ENCODE measurements at regions not wholly inside any gene's neighbourhood (a gene's known extent, or its start where the extent isn't known, plus 50 kb on each side); places are given as distances from the start of the nearest gene placed in this dataset.
"Not testable (repeated sequence)": the region's sequence is repeated elsewhere in the genome, so short reads cannot be mapped to it uniquely, and the experiment has no call there.

DNA sequence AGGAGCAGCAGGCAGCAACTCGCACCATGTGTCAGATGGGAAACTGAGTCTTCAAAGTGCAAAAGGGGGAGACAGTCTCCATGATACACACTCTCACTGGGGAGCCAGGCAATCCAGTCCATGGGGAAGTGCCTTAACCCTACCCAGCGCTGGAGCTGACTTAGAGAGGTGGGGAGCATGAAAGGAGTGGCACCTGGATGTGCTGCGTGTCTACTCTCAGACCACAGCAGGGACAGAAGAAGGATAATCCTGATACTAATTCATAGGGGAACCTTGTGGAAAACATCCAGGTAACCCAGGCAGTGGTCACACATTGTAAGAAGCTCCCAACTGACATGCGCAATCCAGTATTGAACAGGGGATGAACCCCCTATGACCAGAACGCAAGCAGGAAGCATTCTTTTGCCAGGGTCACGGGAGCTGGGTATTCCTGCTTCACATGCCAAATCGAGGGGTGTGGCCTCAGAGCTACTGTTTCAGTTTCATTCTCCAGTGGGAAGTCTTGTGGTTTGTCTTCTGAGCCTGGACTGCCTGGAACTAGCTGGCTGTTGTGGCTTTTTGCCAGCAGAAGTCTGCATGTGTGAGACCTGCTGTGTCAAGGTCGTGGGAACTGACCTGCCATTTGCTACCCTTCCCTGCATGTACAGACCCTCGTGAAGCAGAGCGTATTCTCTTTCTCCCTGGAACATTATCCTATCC, 367.6 kb upstream of the NDN start:
- no peak overlapping the region for H2AFZ ChIP-seq (ENCODE audit: low read depth, low read length)
- H3K4me3 ChIP-seq (ENCODE audit: low read length), result no peak overlapping the region
- H3K4me1 ChIP-seq (ENCODE audit: insufficient read depth, low read length), result peaks cover 5% of the 10 kb centered on the region
- no peaks in the 10 kb centered on the region for H3K36me3 ChIP-seq (ENCODE audit: insufficient read depth, low read length)
- H3K9me3 ChIP-seq (ENCODE audit: low read length), result no peaks in the 10 kb centered on the region
- no peaks in the 10 kb centered on the region for H3K27me3 ChIP-seq (ENCODE audit: insufficient read depth, low read length)

DNA sequence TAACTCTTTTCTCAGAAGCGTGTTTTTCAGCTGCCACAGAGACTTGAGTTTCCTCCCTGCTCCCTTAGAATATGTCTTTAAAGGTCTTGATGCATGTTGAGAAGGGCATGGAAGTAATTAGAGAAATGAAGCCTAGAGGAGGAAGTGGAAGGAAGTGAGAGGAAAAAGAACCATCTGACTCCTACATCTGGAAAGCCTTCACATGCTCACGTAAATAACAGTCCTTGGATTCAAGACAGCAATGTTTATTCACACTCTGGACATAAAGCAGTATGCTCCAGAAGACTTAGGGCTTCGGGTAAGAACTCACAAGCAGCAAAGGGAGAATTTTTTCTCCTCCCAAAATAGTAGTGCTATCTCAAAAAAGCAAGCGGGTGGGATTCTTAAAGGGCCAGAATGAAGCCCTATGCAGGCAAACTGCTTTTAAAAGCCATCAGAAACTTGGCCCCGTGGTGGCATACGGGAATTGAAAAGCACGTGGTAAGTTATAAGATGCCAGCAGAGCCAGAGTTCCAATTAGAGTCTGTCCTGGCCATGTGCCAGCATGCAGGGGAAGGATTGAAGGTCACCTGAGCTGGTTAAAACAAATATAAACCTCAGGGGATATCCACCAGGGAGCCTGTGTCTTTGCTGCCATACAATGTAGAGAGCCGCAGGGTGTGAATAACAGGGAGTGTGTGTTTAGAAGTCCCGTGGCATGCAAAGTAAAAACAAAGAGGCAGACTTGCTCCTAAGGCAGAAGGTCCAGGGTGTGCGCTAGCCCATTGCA, 380.8 kb upstream of the NDN start:
- Histone ChIP-seq H3K4me3 (ENCODE audit: low read length) (no peak overlapping the region), H3K9me3 (ENCODE audit: low read length) (peaks cover 2% of the 10 kb centered on the region), H3K27me3 (ENCODE audit: insufficient read depth, low read length) (no peaks in the 10 kb centered on the region), H2AFZ (ENCODE audit: low read depth, low read length) (no peak overlapping the region), H3K4me1 (ENCODE audit: insufficient read depth, low read length) (no peaks in the 10 kb centered on the region), H3K36me3 (ENCODE audit: insufficient read depth, low read length) (no peaks in the 10 kb centered on the region)

DNA sequence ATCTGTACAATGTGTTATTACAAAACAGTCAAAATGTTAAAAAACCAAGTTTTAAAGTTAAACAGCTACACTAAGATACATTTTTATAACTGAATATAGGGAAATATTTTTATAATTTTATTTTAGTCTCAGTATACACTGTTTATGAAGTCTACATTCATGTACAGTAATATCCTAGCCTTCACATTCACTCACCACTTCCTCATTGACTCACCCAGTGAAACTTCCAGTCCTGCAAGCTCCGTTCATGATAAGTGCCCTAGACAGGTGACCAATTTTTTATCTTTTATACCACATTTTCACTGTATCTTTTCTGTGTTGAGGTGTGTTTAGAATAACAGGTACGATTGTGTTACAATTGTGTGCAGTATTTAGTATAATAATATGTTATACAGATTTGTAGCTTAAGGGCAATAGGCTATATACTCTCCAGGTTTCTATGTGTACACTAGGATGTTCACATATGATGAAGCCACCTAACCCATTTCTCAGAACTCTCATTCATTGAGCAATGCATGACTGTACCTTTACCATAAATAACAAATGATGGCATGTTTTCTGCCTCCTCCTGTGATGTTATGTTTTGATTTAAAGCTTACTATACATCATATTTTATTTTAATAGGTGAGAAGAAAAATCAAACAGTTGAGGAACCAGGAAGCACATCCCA, 388.4 kb upstream of the NDN start:
- Histone ChIP-seq H2AFZ (ENCODE audit: low read depth, low read length) (no peak overlapping the region), H3K27me3 (ENCODE audit: insufficient read depth, low read length) (no peaks in the 10 kb centered on the region), H3K4me1 (ENCODE audit: insufficient read depth, low read length) (no peaks in the 10 kb centered on the region), H3K9me3 (ENCODE audit: low read length) (peaks cover 7% of the 10 kb centered on the region), H3K4me3 (ENCODE audit: low read length) (no peak overlapping the region), H3K36me3 (ENCODE audit: insufficient read depth, low read length) (no peaks in the 10 kb centered on the region)

DNA sequence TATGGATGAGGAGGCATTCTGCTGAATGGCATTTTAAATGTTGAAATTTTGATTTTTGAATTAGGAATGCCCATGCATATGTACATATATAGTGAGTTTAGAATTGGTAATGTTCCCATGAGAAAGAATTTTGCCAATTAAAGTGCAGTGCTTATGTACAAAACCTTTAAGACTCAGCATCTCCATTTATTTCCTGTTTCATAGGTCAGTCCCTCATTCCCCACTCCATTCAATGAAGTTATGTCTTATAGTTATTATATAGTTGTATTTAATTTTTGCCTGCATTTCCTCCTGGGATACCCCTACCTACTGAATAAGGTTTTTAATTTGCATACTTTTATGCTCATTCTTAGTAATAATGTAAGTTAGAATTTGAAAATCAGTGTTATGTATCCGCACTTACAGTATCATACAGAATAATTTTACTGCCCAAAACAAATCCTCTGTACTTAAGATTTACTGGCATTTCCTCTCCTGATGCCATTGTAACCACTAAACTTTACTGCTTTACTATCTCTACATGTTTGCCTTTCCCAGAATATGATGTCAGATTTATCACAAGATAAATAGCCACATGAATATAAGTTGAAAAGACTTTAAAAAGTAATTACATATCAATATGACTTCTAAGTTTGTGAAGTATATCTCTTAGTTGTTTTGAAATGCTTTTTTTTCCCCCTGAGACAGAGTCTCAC, 389.1 kb upstream of the NDN start:
- no peak overlapping the region for H3K4me3 ChIP-seq (ENCODE audit: low read length)
- no peaks in the 10 kb centered on the region for H3K4me1 ChIP-seq (ENCODE audit: insufficient read depth, low read length)
- peaks cover 7% of the 10 kb centered on the region for H3K9me3 ChIP-seq (ENCODE audit: low read length)
- no peaks in the 10 kb centered on the region for H3K27me3 ChIP-seq (ENCODE audit: insufficient read depth, low read length)
- no peaks in the 10 kb centered on the region for H3K36me3 ChIP-seq (ENCODE audit: insufficient read depth, low read length)
- H2AFZ ChIP-seq (ENCODE audit: low read depth, low read length), result no peak overlapping the region

DNA sequence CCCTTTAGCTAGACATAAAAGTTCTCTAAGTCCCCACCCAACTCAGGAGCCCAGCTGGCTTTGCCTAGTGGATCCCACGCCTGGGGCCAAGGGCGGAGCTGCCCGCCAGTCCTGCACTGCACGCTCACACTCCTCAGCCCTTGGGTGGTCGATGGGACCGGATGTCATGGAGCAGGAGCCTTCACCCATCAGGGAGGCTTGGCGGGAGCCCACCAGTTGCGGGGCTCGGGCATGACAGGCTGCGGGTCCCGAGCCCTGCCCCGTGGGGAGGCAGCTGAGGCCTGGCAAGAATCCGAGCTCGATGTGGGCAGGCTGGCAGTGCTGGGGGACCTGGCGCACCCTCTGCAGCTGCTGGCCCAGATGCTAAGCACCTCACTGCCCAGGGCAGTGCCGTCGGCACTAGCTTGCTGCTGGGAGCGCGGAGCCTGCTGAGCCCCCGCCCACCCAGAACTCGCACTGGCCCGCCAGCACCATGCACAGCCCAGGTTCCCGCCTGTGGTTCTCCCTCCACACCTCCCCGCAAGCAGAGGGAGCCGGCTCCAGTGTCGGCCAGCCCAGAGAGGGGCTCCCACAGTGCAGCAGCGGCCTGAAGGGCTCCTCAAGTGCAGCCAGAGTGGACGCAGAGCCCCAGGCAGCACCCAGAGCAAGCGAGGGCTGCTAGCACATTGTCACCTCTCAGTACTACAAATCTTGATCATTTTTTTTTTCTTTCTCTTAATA, 391.4 kb upstream of the NDN start:
- Histone ChIP-seq H3K4me1 (ENCODE audit: insufficient read depth, low read length) (no peaks in the 10 kb centered on the region), H2AFZ (ENCODE audit: low read depth, low read length) (no peak overlapping the region), H3K4me3 (ENCODE audit: low read length) (no peak overlapping the region), H3K36me3 (ENCODE audit: insufficient read depth, low read length) (no peaks in the 10 kb centered on the region), H3K9me3 (ENCODE audit: low read length) (peaks cover 7% of the 10 kb centered on the region), H3K27me3 (ENCODE audit: insufficient read depth, low read length) (no peaks in the 10 kb centered on the region)

DNA sequence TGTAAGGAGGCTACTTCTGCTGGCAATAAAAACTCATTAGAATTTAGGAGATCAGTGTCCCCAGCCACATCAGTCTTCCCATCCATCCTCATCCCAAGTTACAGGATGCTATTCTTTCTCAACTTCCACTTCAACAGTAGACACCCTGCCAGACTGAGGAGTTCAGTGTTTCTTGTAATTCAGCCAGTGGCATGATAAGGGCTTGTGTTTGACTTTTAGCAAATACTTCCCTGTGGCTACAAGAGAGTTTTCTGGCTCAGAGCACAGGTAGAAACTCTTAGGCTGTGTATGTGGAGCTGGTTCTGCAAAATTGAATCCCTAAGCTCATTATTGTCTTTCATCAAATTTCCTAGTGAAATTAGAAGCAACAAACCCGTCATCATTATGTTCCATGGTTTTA, 401.8 kb upstream of the NDN start:
- H3K9me3 ChIP-seq (ENCODE audit: low read length); H3K4me1 ChIP-seq (ENCODE audit: insufficient read depth, low read length); H3K4me3 ChIP-seq (ENCODE audit: low read length); H3K36me3 ChIP-seq (ENCODE audit: insufficient read depth, low read length); H3K27me3 ChIP-seq (ENCODE audit: insufficient read depth, low read length); H2AFZ ChIP-seq (ENCODE audit: low read depth, low read length): not testable (repeated sequence)

DNA sequence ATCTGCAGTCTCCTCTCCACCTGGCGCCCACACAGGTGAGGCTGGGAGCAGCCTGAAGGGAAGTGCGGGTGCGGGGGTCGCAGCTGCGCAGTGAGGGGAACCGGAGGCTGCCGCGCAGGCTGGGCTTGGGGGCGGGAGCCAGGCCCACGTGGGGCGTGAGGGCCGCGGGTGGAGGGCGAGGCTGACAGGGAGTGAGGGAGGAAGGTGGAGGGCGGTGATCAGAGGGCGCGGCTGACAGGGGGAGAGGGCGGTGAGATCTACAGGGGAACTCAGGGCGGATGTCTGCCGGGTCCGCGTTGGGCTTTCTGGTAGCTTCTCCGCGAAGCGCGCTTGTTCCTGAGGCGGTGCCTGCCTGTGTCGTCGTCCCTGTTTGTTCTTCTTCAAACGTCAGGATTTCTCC, 414.4 kb upstream of the NDN start:
- H3K27me3 ChIP-seq (ENCODE audit: insufficient read depth, low read length); H3K9me3 ChIP-seq (ENCODE audit: low read length); H2AFZ ChIP-seq (ENCODE audit: low read depth, low read length); H3K4me3 ChIP-seq (ENCODE audit: low read length); H3K4me1 ChIP-seq (ENCODE audit: insufficient read depth, low read length); H3K36me3 ChIP-seq (ENCODE audit: insufficient read depth, low read length): not testable (repeated sequence)

DNA sequence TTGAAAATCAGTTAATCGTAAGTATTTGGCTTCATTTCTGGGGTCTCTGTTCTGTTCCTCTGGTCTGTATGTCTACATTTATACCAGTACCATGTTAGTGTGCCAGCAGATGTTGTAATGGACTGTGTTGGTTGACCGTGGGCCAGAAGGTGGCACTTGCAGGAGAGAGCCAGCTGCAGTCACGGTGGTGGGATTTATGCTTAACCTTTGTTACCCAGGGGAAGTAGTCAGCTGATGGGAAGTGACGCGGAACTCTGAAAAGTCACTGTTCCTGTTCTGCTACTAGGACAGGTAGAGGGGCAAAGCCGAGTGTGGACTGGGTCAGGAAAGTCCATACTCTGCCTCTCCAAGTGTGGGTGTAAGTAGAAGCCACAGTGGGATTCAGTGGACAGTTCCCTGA, 420.4 kb upstream of the NDN start:
- H3K36me3 ChIP-seq (ENCODE audit: insufficient read depth, low read length); H3K4me3 ChIP-seq (ENCODE audit: low read length); H3K9me3 ChIP-seq (ENCODE audit: low read length); H2AFZ ChIP-seq (ENCODE audit: low read depth, low read length); H3K27me3 ChIP-seq (ENCODE audit: insufficient read depth, low read length); H3K4me1 ChIP-seq (ENCODE audit: insufficient read depth, low read length): not testable (repeated sequence)

DNA sequence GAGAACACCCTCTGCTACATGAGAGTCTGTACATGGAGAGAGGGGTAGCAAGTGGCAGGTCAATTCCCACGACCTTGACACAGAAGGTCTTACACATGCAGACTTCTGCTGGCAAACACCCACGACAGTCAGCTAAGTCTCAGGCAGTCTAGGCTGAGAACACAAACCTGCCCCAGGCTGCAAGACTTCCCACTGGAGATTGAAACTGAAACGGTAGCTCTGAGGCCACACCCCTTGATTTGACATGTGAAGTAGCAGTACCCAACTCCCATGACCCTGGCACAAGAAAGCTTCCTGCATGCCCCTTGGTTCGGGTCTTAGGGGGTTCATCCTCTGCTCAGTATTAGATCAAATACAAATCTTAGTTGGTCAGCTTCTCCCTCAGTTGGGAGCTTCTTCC, 420.8 kb upstream of the NDN start:
- not testable (repeated sequence) for H3K9me3 ChIP-seq (ENCODE audit: low read length); H3K36me3 ChIP-seq (ENCODE audit: insufficient read depth, low read length); H3K4me1 ChIP-seq (ENCODE audit: insufficient read depth, low read length); H3K27me3 ChIP-seq (ENCODE audit: insufficient read depth, low read length); H2AFZ ChIP-seq (ENCODE audit: low read depth, low read length); H3K4me3 ChIP-seq (ENCODE audit: low read length)

DNA sequence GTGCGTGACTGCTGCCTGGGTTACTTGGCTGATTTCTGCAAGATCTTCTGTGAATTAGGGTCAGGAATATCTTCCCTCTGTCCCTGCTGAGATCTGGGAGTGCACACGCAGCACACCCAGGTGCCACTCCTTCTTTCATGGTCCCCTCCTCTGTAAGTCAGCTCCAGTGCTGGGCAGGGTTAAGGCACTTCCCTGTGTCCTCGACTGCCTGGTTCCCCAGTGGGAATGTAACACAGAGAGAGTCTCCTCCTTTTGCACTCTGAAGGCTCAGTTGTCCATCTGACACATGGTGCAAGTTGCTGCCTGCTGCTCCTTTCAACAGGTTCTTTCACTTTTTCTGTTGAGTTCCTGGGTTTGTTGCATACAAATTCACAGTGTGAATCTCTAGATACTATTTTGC, 421.2 kb upstream of the NDN start:
- not testable (repeated sequence) for H3K36me3 ChIP-seq (ENCODE audit: insufficient read depth, low read length); H3K27me3 ChIP-seq (ENCODE audit: insufficient read depth, low read length); H3K9me3 ChIP-seq (ENCODE audit: low read length); H2AFZ ChIP-seq (ENCODE audit: low read depth, low read length); H3K4me3 ChIP-seq (ENCODE audit: low read length); H3K4me1 ChIP-seq (ENCODE audit: insufficient read depth, low read length)

DNA sequence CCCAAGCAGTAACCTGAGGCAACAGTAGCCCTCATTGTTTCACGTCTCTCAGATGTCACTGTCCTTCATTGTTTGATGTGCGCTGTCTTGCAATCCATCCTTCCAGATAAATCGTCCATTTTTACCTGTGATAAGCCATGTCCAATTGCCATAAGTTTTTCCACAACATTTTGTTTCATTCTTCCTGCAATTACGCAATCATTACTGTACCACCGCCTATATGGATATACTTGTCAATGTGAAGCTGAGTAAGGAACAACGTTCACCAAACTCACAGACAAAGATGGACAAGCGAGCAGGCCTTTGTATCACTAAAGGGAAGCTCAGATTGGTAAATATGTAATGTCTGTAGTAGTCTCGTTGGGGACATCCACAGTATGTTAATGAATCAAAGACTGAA, 452.5 kb upstream of the NDN start:
- not testable (repeated sequence) for H3K36me3 ChIP-seq (ENCODE audit: insufficient read depth, low read length); H3K27me3 ChIP-seq (ENCODE audit: insufficient read depth, low read length); H3K4me3 ChIP-seq (ENCODE audit: low read length); H3K4me1 ChIP-seq (ENCODE audit: insufficient read depth, low read length); H2AFZ ChIP-seq (ENCODE audit: low read depth, low read length); H3K9me3 ChIP-seq (ENCODE audit: low read length)

DNA sequence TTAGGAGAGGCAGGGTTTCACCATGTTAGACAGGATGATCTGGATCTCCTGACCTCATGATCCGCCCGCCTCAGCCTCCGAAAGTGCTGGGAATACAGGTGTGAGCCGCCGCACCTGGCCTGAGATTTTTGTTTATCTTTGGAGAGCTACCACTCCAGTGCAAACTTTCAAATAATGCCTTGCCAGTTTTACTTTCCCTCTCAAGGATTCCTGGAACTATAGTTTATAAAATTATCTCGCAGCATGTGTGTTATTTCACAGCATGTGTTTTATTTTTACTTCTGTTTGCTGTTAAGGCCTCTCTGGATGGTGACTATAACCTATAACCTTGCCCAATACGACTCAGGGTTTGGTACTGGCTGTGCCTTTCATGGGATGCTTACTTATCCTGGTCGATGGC, 458.0 kb upstream of the NDN start:
- H3K27me3 ChIP-seq (ENCODE audit: insufficient read depth, low read length); H2AFZ ChIP-seq (ENCODE audit: low read depth, low read length); H3K4me1 ChIP-seq (ENCODE audit: insufficient read depth, low read length); H3K4me3 ChIP-seq (ENCODE audit: low read length); H3K9me3 ChIP-seq (ENCODE audit: low read length); H3K36me3 ChIP-seq (ENCODE audit: insufficient read depth, low read length): not testable (repeated sequence)

DNA sequence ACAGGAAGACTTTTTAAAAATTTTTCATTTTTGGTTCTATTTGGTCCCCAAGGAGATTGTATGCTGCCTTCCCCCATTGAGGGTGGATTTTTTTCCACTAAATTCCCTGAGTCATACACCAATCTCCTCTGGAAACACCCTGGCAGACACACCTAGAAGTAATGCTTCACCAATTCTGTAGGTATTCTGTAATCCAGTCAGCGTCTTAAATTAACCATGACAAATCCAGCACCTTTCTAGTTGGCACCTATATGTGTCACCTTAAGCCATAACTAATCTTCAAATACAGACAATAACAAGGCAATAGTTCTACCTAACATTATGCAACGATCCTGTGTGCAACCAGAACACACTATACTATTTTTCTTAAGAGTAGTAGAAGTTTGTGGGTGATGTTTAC, 459.1 kb upstream of the NDN start:
- H3K9me3 ChIP-seq (ENCODE audit: low read length), result no peaks in the 10 kb centered on the region
- H3K4me1 ChIP-seq (ENCODE audit: insufficient read depth, low read length), result no peaks in the 10 kb centered on the region

More for the DNA sequence above, 459.1 kb upstream of the NDN start:
- no peak overlapping the region for H2AFZ ChIP-seq (ENCODE audit: low read depth, low read length)
- H3K36me3 ChIP-seq (ENCODE audit: insufficient read depth, low read length), result no peaks in the 10 kb centered on the region
- H3K4me3 ChIP-seq (ENCODE audit: low read length), result no peak overlapping the region
- no peaks in the 10 kb centered on the region for H3K27me3 ChIP-seq (ENCODE audit: insufficient read depth, low read length)
